ENCODE measurements at regions not wholly inside any gene's neighbourhood (a gene's known extent, or its start where the extent isn't known, plus 50 kb on each side); places are given as distances from the start of the nearest gene placed in this dataset.

GRCh38 chr12:71335151-71335962, 104.2 kb upstream of the LGR5 start:
- Histone ChIP-seq H2BK120ac (ENCODE audit: low read depth, low read length) (no peak overlapping the region), H3K36me3 (ENCODE audit: control insufficient read depth, insufficient read depth, low read length) (no peaks in the 10 kb centered on the region), H3K23ac (ENCODE audit: low read depth, low read length) (no peak overlapping the region), H3K79me1 (ENCODE audit: low read depth in 1 of 2, low read length in 2 of 2) (no peaks in the 10 kb centered on the region), H3K18ac (ENCODE audit: low read depth, low read length) (no peak overlapping the region), H3K27ac (ENCODE audit: insufficient read depth, low read length) (no peak overlapping the region), H2BK5ac (ENCODE audit: low read depth, low read length, poor library complexity, severe bottlenecking) (no peak overlapping the region), H3K4me2 (ENCODE audit: low read depth, low read length) (no peak overlapping the region), H4K91ac (ENCODE audit: insufficient read depth, low read depth, low read length) (no peak overlapping the region), H3K9me1 (ENCODE audit: insufficient read depth, low read length) (no peaks in the 10 kb centered on the region), H3K4ac (ENCODE audit: low read depth, low read length) (no peak overlapping the region), H4K5ac (ENCODE audit: low read depth, low read length) (no peak overlapping the region), H4K8ac (ENCODE audit: low read depth in 2 of 2, low read length in 2 of 2) (no peak overlapping the region), H2AFZ (replicated peaks; ENCODE audit: low read length, poor library complexity) (no peak overlapping the region), H3K14ac (replicated peaks; ENCODE audit: low read depth, low read length) (no peak overlapping the region), H2AK9ac (replicated peaks; ENCODE audit: low read depth, low read length, poor library complexity) (no peak overlapping the region), H3K27me3 (ENCODE audit: control insufficient read depth, insufficient read depth, low read length) (no peaks in the 10 kb centered on the region), H2BK20ac (ENCODE audit: low read depth, low read length) (no peak overlapping the region), H2BK15ac (ENCODE audit: low read depth, low read length) (no peak overlapping the region), H4K20me1 (ENCODE audit: insufficient read depth, low read length) (no peaks in the 10 kb centered on the region), H3K4me1 (ENCODE audit: control insufficient read depth, insufficient read depth, low read length) (no peaks in the 10 kb centered on the region), H3K9ac (ENCODE audit: low read depth, low read length) (no peak overlapping the region), H2AK5ac (ENCODE audit: low read depth, low read length) (no peak overlapping the region), H3K4me3 (ENCODE audit: insufficient read depth, low read depth, low read length) (no peak overlapping the region), H3K9me3 (ENCODE audit: control insufficient read depth, insufficient read depth, low read length) (no peaks in the 10 kb centered on the region), H3K56ac (ENCODE audit: extremely low read depth, insufficient read depth, low read length) (no peak overlapping the region)
- DNase-seq, result no peak
- dilution Hi-C loops (cut with HindIII; ENCODE audit: low sequenced_read_pairs, unreplicated experiment) (no loop called here), intact Hi-C loops (cut with micrococcal nuclease) (no loop called here), in situ Hi-C loops (cut with MboI; ENCODE audit: low sequenced_read_pairs) (no loop called here)
- no TSS peak for BruUV-seq (replicated peaks)
- ATAC-seq (ENCODE audit: low read depth), result no peak
- TF ChIP-seq RFX5 (IDR thresholded peaks at IDR 0.05; ENCODE audit: low read depth, low read length) (no peak), MAZ (IDR thresholded peaks at IDR 0.05; ENCODE audit: borderline replicate concordance, low read depth, low read length) (no peak)
- WGBS, 2 experiments (ENCODE audit: extremely low coverage in 2 of 2, insufficient read length in 1 of 2), result no CpG with 5 or more reads among the region's 4 CpGs
- CTCF ChIA-PET, result no interaction called here
- POLR2A ChIA-PET (ENCODE audit: unreplicated experiment), result no interaction called here

Measured in IMR-90 (cell line).